Esophagus squamous epithelium (tissue), 5 donors: ENCODE measurements at regions not wholly inside any gene's neighbourhood (a gene's known extent, or its start where the extent isn't known, plus 50 kb on each side); places are given as distances from the start of the nearest gene placed in this dataset.
"Not testable (repeated sequence)": the region's sequence is repeated elsewhere in the genome, so short reads cannot be mapped to it uniquely, and the experiment has no call there.

Source experiments
- DNase-seq: peaks from one replicate; lab custom pipeline; 2025; lab: John Stamatoyannopoulos, UW
- H3K27ac ChIP-seq, 4 donors: fragments of 200-600 bp; sonication (generic); one replicate each; pipeline ENCODE4 v1.5.1; 2016 to 2019; ENCODE audit warnings: mild to moderate bottlenecking in 1 of 4
- H3K27me3 ChIP-seq, 4 donors: fragments of 200-600 bp; sonication (generic); 1 replicate in 3 of 4; 2 replicates in 1 of 4; pipeline versions ENCODE4 v1.5.1 to v1.6.0; 2017 to 2021; ENCODE audit warnings: antibody characterized with exemption in 1 of 4
- H3K36me3 ChIP-seq, 3 donors: fragments of 200-600 bp; sonication (generic); one replicate each; pipeline ENCODE4 v1.5.1; 2016 to 2019
- H3K4me1 ChIP-seq, 3 donors: fragments of 200-600 bp; sonication (generic); one replicate each; pipeline ENCODE4 v1.5.1; 2017 to 2019
- H3K4me3 ChIP-seq, 4 donors: fragments of 200-600 bp; sonication (generic); 1 replicate in 3 of 4; 2 replicates in 1 of 4; pipeline ENCODE4 v1.5.1; 2016 to 2019; ENCODE audit warnings: mild to moderate bottlenecking in 2 of 4, moderate library complexity in 1 of 4
- H3K9me3 ChIP-seq, 3 donors: fragments of 200-600 bp; sonication (generic); one replicate each; pipeline ENCODE4 v1.5.1; 2016 to 2019
- CTCF ChIP-seq, 6 experiments: fragments of 450-650 bp in 4 of 6; fragments of 200-600 bp in 2 of 6; sonication (generic) in 2 of 6; IDR thresholded peaks; one replicate each; pipeline ENCODE4 v1.5.1; 2016 to 2019; ENCODE audit warnings: antibody characterized with exemption in 6 of 6, mild to moderate bottlenecking in 4 of 6, moderate library complexity in 4 of 6
- POLR2A ChIP-seq, 4 donors: fragments of 450-650 bp; IDR thresholded peaks; one replicate each; pipeline ENCODE4 v1.6.1; 2017; ENCODE audit warnings: antibody characterized with exemption in 4 of 4, mild to moderate bottlenecking in 4 of 4, moderate library complexity in 3 of 4
- WGBS, 2 donors: methylation state at CpG; one replicate each; pipeline ENCODE4 v1.1.5; 2018; 5-methylcytosine and 5-hydroxymethylcytosine counted together
- intact Hi-C: fragments of 100-400 bp; cut with DNase I; formaldehyde crosslinking; loops from one replicate; pipeline ENCODE4 v1.15.0; 2022
- donor health status: DM: yes; HTN: yes; CAD: no.

- no peak for DNase-seq
- Histone ChIP-seq H3K4me1 (no peaks in the 10 kb centered on the region), H3K9me3 (peaks cover 0 to 11% (median 0%) of the 10 kb centered on the region in 3 donors), H3K27ac (no peak overlapping the region), H3K36me3 (no peaks in the 10 kb centered on the region), H3K27me3 (no peaks in the 10 kb centered on the region), H3K4me3 (no peak overlapping the region)
- intact Hi-C loops = no loop called here
- WGBS, 2 donors = 97 to 98% methylated on average over 9 of the region's 10 CpGs
- no peak for TF ChIP-seq POLR2A (IDR thresholded peaks at IDR 0.05)
- no peak for TF ChIP-seq CTCF (IDR thresholded peaks at IDR 0.05)
These were observed 331.6 kb upstream of the PTGER4 start for GRCh38 chr5:40347981-40348725.

- H3K4me3 ChIP-seq = no peak overlapping the region
- no peak overlapping the region for H3K27ac ChIP-seq
- H3K4me1 ChIP-seq = no peaks in the 10 kb centered on the region
- H3K27me3 ChIP-seq = no peaks in the 10 kb centered on the region
- 63% methylated on average over 1 of the region's 1 CpG for whole genome bisulfite sequencing, 2 donors
- no peak for TF ChIP-seq POLR2A (IDR thresholded peaks at IDR 0.05)
- H3K36me3 ChIP-seq = no peaks in the 10 kb centered on the region
- intact Hi-C loops = no loop called here
- peaks cover 0 to 11% (median 0%) of the 10 kb centered on the region in 3 donors for H3K9me3 ChIP-seq
- DNase-seq = no peak
These were observed 332.8 kb upstream of the PTGER4 start for GRCh38 chr5:40346901-40347300.

DNA sequence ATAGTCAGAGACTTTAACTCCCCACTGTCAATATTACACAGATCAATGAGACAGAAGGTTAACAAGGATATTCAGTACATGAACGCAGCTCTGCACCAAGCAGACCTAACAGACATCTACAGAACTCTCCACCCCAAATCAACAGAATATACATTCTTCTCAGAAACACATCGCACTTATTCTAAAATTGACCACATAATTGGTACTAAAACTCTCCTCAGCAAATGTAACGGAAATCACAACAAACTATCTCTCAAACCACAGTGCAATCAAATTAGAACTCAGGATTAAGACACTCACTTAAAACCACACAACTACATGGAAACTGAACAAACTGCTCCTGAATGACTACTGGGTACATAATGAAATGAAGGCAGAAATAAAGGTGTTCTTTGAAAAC is 341.3 kb upstream of the PTGER4 start:
- H3K4me1 ChIP-seq = peaks cover 0 to 13% (median 0%) of the 10 kb centered on the region in 3 donors
- H3K27me3 ChIP-seq, H3K9me3 ChIP-seq, H3K27ac ChIP-seq, H3K4me3 ChIP-seq, H3K36me3 ChIP-seq, DNase-seq, intact Hi-C loops: not testable (repeated sequence)
- WGBS, 2 donors = 82 to 88% methylated on average over 3 of the region's 3 CpGs

- Histone ChIP-seq H3K36me3 (no peaks in the 10 kb centered on the region), H3K4me1 (peaks cover 0 to 19% (median 0%) of the 10 kb centered on the region in 3 donors), H3K27me3 (no peaks in the 10 kb centered on the region), H3K9me3 (no peaks in the 10 kb centered on the region), H3K4me3 (no peak overlapping the region), H3K27ac (no peak overlapping the region)
- WGBS, 2 donors = 38 to 54% methylated on average over 1 of the region's 1 CpG
- no peak for TF ChIP-seq CTCF (IDR thresholded peaks at IDR 0.05)
- no peak for TF ChIP-seq POLR2A (IDR thresholded peaks at IDR 0.05)
- intact Hi-C loops = no loop called here
- no peak for DNase-seq
These were observed 345.5 kb upstream of the PTGER4 start for GRCh38 chr5:40334242-40334635.

DNA sequence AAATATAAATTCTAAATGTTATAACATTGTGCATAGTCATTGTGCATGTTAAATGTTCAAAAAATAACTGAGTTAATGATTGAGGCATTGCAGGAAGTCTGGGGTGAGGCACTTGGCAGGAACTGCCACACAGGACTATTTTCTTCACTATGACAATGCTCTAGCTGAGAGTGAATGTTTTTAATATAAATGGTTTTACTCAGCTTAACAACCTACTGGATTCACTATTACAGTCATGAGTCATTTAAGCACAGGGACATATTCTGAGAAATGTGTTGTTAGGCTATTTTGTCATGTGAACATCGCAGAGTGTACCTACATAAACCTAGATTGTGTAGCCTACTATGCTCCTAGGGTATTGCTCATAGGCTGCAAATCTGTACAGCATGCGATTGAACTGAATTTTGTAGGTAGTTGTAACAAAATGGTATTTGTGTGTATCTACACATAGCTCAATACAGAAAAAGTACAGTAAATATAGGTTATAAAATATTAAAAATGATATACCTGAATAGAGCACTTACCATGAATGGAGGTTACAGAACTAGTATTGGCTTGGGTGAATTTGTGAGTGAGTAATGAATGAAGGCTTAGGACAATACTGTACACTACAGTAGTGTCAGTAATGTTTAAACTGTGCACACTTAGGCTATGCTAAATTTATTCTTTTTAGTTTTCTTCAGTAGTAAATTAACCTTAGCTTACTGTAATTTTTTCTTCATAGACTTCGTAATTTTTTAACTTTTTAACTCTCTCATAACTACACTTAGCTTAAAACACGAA is 346.1 kb upstream of the PTGER4 start:
- Histone ChIP-seq H3K36me3 (no peaks in the 10 kb centered on the region), H3K9me3 (no peaks in the 10 kb centered on the region), H3K4me3 (no peak overlapping the region), H3K27me3 (no peaks in the 10 kb centered on the region), H3K27ac (peak overlapping the region in 1 of 4 donors; percentile 29), H3K4me1 (peaks cover 0 to 19% (median 0%) of the 10 kb centered on the region in 3 donors)
- intact Hi-C loops = no loop called here
- 44 to 58% methylated on average over 4 of the region's 4 CpGs for WGBS, 2 donors
- no peak for DNase-seq
- TF ChIP-seq POLR2A (IDR thresholded peaks at IDR 0.05) (no peak), CTCF (IDR thresholded peaks at IDR 0.05) (no peak)

GRCh38 chr5:40332970-40333369 is 346.7 kb upstream of the PTGER4 start:
- Histone ChIP-seq H3K4me3 (no peak overlapping the region), H3K27me3 (no peaks in the 10 kb centered on the region), H3K4me1 (peaks cover 0 to 19% (median 0%) of the 10 kb centered on the region in 3 donors), H3K9me3 (no peaks in the 10 kb centered on the region), H3K27ac (no peak overlapping the region), H3K36me3 (no peaks in the 10 kb centered on the region)
- intact Hi-C loops = no loop called here
- DNase-seq = no peak
- TF ChIP-seq CTCF (IDR thresholded peaks at IDR 0.05) = no peak
- no peak for TF ChIP-seq POLR2A (IDR thresholded peaks at IDR 0.05)
- 59 to 67% methylated on average over 1 of the region's 1 CpG for WGBS, 2 donors
